PC-9 (cell line): ENCODE measurements at regions not wholly inside any gene's neighbourhood (a gene's known extent, or its start where the extent isn't known, plus 50 kb on each side); places are given as distances from the start of the nearest gene placed in this dataset.

Experiments used
- EZH2 ChIP-seq: fragments of 200-600 bp; sonication (generic); IDR thresholded peaks from 2 replicates; pipeline ENCODE4 v1.8.0; 2017; ENCODE audit warnings: antibody characterized with exemption, low read depth
- TF ChIP-seq, protein P1 (sequence below): fragments of 200-600 bp; sonication (generic); conservative IDR thresholded peaks from 2 replicates; pipeline ENCODE4 v1.6.1; 2017; ENCODE audit warnings: mixed run types, antibody characterized with exemption, mild to moderate bottlenecking, moderate library complexity

- TF ChIP-seq, protein P1, sequence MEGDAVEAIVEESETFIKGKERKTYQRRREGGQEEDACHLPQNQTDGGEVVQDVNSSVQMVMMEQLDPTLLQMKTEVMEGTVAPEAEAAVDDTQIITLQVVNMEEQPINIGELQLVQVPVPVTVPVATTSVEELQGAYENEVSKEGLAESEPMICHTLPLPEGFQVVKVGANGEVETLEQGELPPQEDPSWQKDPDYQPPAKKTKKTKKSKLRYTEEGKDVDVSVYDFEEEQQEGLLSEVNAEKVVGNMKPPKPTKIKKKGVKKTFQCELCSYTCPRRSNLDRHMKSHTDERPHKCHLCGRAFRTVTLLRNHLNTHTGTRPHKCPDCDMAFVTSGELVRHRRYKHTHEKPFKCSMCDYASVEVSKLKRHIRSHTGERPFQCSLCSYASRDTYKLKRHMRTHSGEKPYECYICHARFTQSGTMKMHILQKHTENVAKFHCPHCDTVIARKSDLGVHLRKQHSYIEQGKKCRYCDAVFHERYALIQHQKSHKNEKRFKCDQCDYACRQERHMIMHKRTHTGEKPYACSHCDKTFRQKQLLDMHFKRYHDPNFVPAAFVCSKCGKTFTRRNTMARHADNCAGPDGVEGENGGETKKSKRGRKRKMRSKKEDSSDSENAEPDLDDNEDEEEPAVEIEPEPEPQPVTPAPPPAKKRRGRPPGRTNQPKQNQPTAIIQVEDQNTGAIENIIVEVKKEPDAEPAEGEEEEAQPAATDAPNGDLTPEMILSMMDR, result no peak
- no peak for TF ChIP-seq EZH2
Observed at GRCh38 chr1:54471588-54471987, 65.4 kb upstream of the SSBP3 start.
